ENCODE measurements at regions not wholly inside any gene's neighbourhood (a gene's known extent, or its start where the extent isn't known, plus 50 kb on each side); places are given as distances from the start of the nearest gene placed in this dataset.

GRCh38 chr10:6843894-6844650, 264.0 kb upstream of the PRKCQ start:
- H3K9me3 ChIP-seq (ENCODE audit: low read depth): no peaks in the 10 kb centered on the region
- TF ChIP-seq CTCF (IDR thresholded peaks at IDR 0.05; ENCODE audit: poor library complexity) (no peak), EZH2 (IDR thresholded peaks at IDR 0.05; ENCODE audit: borderline replicate concordance) (no peak), EZH2phosphoT487 (IDR thresholded peaks at IDR 0.05; ENCODE audit: low read depth, severe bottlenecking, unreplicated experiment) (no peak)
- H3K79me2 ChIP-seq: no peaks in the 10 kb centered on the region
- H4K20me1 ChIP-seq (ENCODE audit: insufficient read depth, poor library complexity, severe bottlenecking): no peaks in the 10 kb centered on the region
- no peak overlapping the region for H3K4me2 ChIP-seq
- no peaks in the 10 kb centered on the region for H3K36me3 ChIP-seq (replicated peaks; ENCODE audit: insufficient read depth, low read depth)
- no peak overlapping the region for H3K27ac ChIP-seq
- no peak overlapping the region for H2AFZ ChIP-seq
- no peaks in the 10 kb centered on the region for H3K4me1 ChIP-seq (ENCODE audit: insufficient read depth)
- DNase-seq (ENCODE audit: low spot score): no peak
- no peak overlapping the region for H3K4me3 ChIP-seq
- H3K27me3 ChIP-seq: no peaks in the 10 kb centered on the region
- no peaks in the 10 kb centered on the region for H3K9me2 ChIP-seq (replicated peaks; ENCODE audit: insufficient read depth)
- 67% methylated on average over 4 of the region's 4 CpGs for WGBS (ENCODE audit: low lambda C conversion rate, missing lambda C conversion rate)

- no peak overlapping the region for H3K4me3 ChIP-seq
- no peaks in the 10 kb centered on the region for H4K20me1 ChIP-seq (ENCODE audit: insufficient read depth, poor library complexity, severe bottlenecking)
- H3K36me3 ChIP-seq (replicated peaks; ENCODE audit: insufficient read depth, low read depth): no peaks in the 10 kb centered on the region
- TF ChIP-seq EZH2phosphoT487 (IDR thresholded peaks at IDR 0.05; ENCODE audit: low read depth, severe bottlenecking, unreplicated experiment) (no peak), EZH2 (IDR thresholded peaks at IDR 0.05; ENCODE audit: borderline replicate concordance) (no peak), CTCF (IDR thresholded peaks at IDR 0.05; ENCODE audit: poor library complexity) (no peak)
- no peaks in the 10 kb centered on the region for H3K9me2 ChIP-seq (replicated peaks; ENCODE audit: insufficient read depth)
- no peaks in the 10 kb centered on the region for H3K9me3 ChIP-seq (ENCODE audit: low read depth)
- no peak for DNase-seq (ENCODE audit: low spot score)
- no peaks in the 10 kb centered on the region for H3K27me3 ChIP-seq
- H3K27ac ChIP-seq: no peak overlapping the region
- 86% methylated on average over 4 of the region's 4 CpGs for WGBS (ENCODE audit: low lambda C conversion rate, missing lambda C conversion rate)
- H3K4me1 ChIP-seq (ENCODE audit: insufficient read depth): no peaks in the 10 kb centered on the region
- H3K4me2 ChIP-seq: no peak overlapping the region
- no peaks in the 10 kb centered on the region for H3K79me2 ChIP-seq
- H2AFZ ChIP-seq: no peak overlapping the region
Observed at GRCh38 chr10:6843481-6843881, 263.4 kb upstream of the PRKCQ start.

- Histone ChIP-seq H3K79me2 (no peaks in the 10 kb centered on the region), H3K27ac (no peak overlapping the region), H4K20me1 (ENCODE audit: insufficient read depth, poor library complexity, severe bottlenecking) (no peaks in the 10 kb centered on the region), H3K4me3 (no peak overlapping the region), H3K4me2 (no peak overlapping the region), H3K9me3 (ENCODE audit: low read depth) (no peaks in the 10 kb centered on the region), H3K4me1 (ENCODE audit: insufficient read depth) (no peaks in the 10 kb centered on the region), H3K36me3 (replicated peaks; ENCODE audit: insufficient read depth, low read depth) (no peaks in the 10 kb centered on the region), H3K9me2 (replicated peaks; ENCODE audit: insufficient read depth) (no peaks in the 10 kb centered on the region), H2AFZ (no peak overlapping the region), H3K27me3 (no peaks in the 10 kb centered on the region)
- TF ChIP-seq EZH2 (IDR thresholded peaks at IDR 0.05; ENCODE audit: borderline replicate concordance) (no peak), EZH2phosphoT487 (IDR thresholded peaks at IDR 0.05; ENCODE audit: low read depth, severe bottlenecking, unreplicated experiment) (no peak), CTCF (IDR thresholded peaks at IDR 0.05; ENCODE audit: poor library complexity) (no peak)
- no peak for DNase-seq (ENCODE audit: low spot score)
- WGBS (ENCODE audit: low lambda C conversion rate, missing lambda C conversion rate): 81% methylated on average over 1 of the region's 1 CpG
Observed at GRCh38 chr10:6842722-6843121, 262.6 kb upstream of the PRKCQ start.
